ENCODE measurements at regions not wholly inside any gene's neighbourhood (a gene's known extent, or its start where the extent isn't known, plus 50 kb on each side); places are given as distances from the start of the nearest gene placed in this dataset.
A peak's percentile ranks its signal among the peaks of the same experiment; 100 is the strongest.

GRCh38 chr6:105874835-105875626, 211.1 kb upstream of the PRDM1 start:
- TF ChIP-seq CTCF (conservative IDR thresholded peaks at IDR 0.05) (no peak), EZH2 (IDR thresholded peaks at IDR 0.05; ENCODE audit: low read depth) (no peak)
- H3K27me3 ChIP-seq (ENCODE audit: insufficient read depth, low read depth): no peaks in the 10 kb centered on the region
- CTCF ChIA-PET: no interaction called here
- BruUV-seq (replicated peaks): no TSS peak
- POLR2A ChIA-PET (ENCODE audit: unreplicated experiment): no interaction called here
- no peaks in the 10 kb centered on the region for H4K20me1 ChIP-seq (ENCODE audit: insufficient read depth)
- intact Hi-C loops (cut with micrococcal nuclease; ENCODE audit: unreplicated experiment): no loop called here
- DNase-seq: no peak
- H3K9me3 ChIP-seq (ENCODE audit: insufficient read depth, low read depth): no peaks in the 10 kb centered on the region
- H3K4me3 ChIP-seq: no peak overlapping the region
- H3F3A ChIP-seq (ENCODE audit: insufficient read depth, low read depth): peaks cover 8% of the 10 kb centered on the region; the same call in 1 of the 2 replicates
- no peaks in the 10 kb centered on the region for H3K79me2 ChIP-seq (ENCODE audit: low read depth)
- no peak overlapping the region for H3K4me2 ChIP-seq
- H3K36me3 ChIP-seq (ENCODE audit: low read depth): no peaks in the 10 kb centered on the region
- H3K27ac ChIP-seq: no peak overlapping the region
- no peaks in the 10 kb centered on the region for H3K9me2 ChIP-seq (ENCODE audit: insufficient read depth)
- no peak overlapping the region for H2AFZ ChIP-seq
- H3K4me1 ChIP-seq (replicated peaks; ENCODE audit: insufficient read depth): peaks cover 14% of the 10 kb centered on the region

- Histone ChIP-seq H3K79me2 (ENCODE audit: low read depth) (no peaks in the 10 kb centered on the region), H2AFZ (no peak overlapping the region), H3K27me3 (ENCODE audit: insufficient read depth, low read depth) (no peaks in the 10 kb centered on the region), H3K9me3 (ENCODE audit: insufficient read depth, low read depth) (no peaks in the 10 kb centered on the region; the same call in 1 of the 2 replicates), H3K9me2 (ENCODE audit: insufficient read depth) (no peaks in the 10 kb centered on the region), H3F3A (ENCODE audit: insufficient read depth, low read depth) (peaks cover 8% of the 10 kb centered on the region; the same call in 1 of the 2 replicates), H3K4me2 (peak overlapping the region; percentile 25), H3K4me3 (no peak overlapping the region), H3K4me1 (replicated peaks; ENCODE audit: insufficient read depth) (peaks cover 18% of the 10 kb centered on the region), H4K20me1 (ENCODE audit: insufficient read depth) (no peaks in the 10 kb centered on the region), H3K36me3 (ENCODE audit: low read depth) (no peaks in the 10 kb centered on the region), H3K27ac (no peak overlapping the region)
- intact Hi-C loops (cut with micrococcal nuclease; ENCODE audit: unreplicated experiment): no loop called here
- DNase-seq: no peak
- no TSS peak for BruUV-seq (replicated peaks)
- TF ChIP-seq EZH2 (IDR thresholded peaks at IDR 0.05; ENCODE audit: low read depth): no peak
- CTCF ChIA-PET: no interaction called here
- POLR2A ChIA-PET (ENCODE audit: unreplicated experiment): no interaction called here
These were observed 212.3 kb upstream of the PRDM1 start for GRCh38 chr6:105873799-105874198.

- Histone ChIP-seq H3K79me2 (ENCODE audit: low read depth) (no peaks in the 10 kb centered on the region), H3K36me3 (ENCODE audit: low read depth) (no peaks in the 10 kb centered on the region), H3K4me2 (peak overlapping the region; percentile 25), H3K4me1 (replicated peaks; ENCODE audit: insufficient read depth) (peaks cover 18% of the 10 kb centered on the region), H3F3A (ENCODE audit: insufficient read depth, low read depth) (peaks cover 8% of the 10 kb centered on the region; the same call in 1 of the 2 replicates), H4K20me1 (ENCODE audit: insufficient read depth) (no peaks in the 10 kb centered on the region), H3K9me3 (ENCODE audit: insufficient read depth, low read depth) (no peaks in the 10 kb centered on the region; the same call in 1 of the 2 replicates), H2AFZ (peak overlapping the region; percentile 8), H3K4me3 (no peak overlapping the region), H3K27ac (0 out of 2 replicates have a peak overlapping the region, but pooled peaks have one; percentile 2), H3K27me3 (ENCODE audit: insufficient read depth, low read depth) (no peaks in the 10 kb centered on the region), H3K9me2 (ENCODE audit: insufficient read depth) (no peaks in the 10 kb centered on the region)
- no TSS peak for BruUV-seq (replicated peaks)
- CTCF ChIA-PET: interaction anchor here (0.6 kb wide), 1 partner anchor 27 kb away, joined by 3 read pairs; no protein-coding TSS in a partner anchor
- peak in 1 of 2 experiments; percentile 74 for DNase-seq
- POLR2A ChIA-PET (ENCODE audit: unreplicated experiment): no interaction called here
- TF ChIP-seq CTCF (conservative IDR thresholded peaks at IDR 0.05) (no peak), EZH2 (IDR thresholded peaks at IDR 0.05; ENCODE audit: low read depth) (no peak)
- intact Hi-C loops (cut with micrococcal nuclease; ENCODE audit: unreplicated experiment): no loop called here
These were observed 212.9 kb upstream of the PRDM1 start for GRCh38 chr6:105873211-105873704.

All from PC-9 (cell line).